IMR-90 (cell line): ENCODE measurements at regions not wholly inside any gene's neighbourhood (a gene's known extent, or its start where the extent isn't known, plus 50 kb on each side); places are given as distances from the start of the nearest gene placed in this dataset.

Experiments used
- ATAC-seq: fragments of 200-7000 bp; cut with Tn5 transposase; 2 replicates; pipeline ENCODE4 v1.9.1; 2020; ENCODE audit warnings: low read depth, mild to moderate bottlenecking, moderate library complexity
- BruUV-seq: library from RNA; stranded (reverse); fragments of 400-500 nt; replicated peaks from 2 replicates; lab custom pipeline; 2021; lab: Mats Ljungman, UMichigan
- CTCF ChIA-PET: fragments of 300-600 bp; formaldehyde crosslinking; extraction: SDS; loops from one replicate; lab custom pipeline; 2021; ENCODE audit warnings: antibody characterized with exemption; lab: Yijun Ruan, JAX
- POLR2A ChIA-PET: fragments of 300-600 bp; sonication (Branson Sonifier 250); formaldehyde crosslinking; loops from one replicate; lab custom pipeline; 2022; ENCODE audit warnings: antibody characterized with exemption; ENCODE audit not compliant: unreplicated experiment; lab: Charles Lee
- DNase-seq: peaks from one replicate; pipeline ENCODE4 v3.0.0; 2013
- H2AFZ ChIP-seq: replicated peaks from 2 replicates; pipeline ENCODE3; 2013; ENCODE audit warnings: low read length, mild to moderate bottlenecking; ENCODE audit not compliant: poor library complexity
- H2AK5ac ChIP-seq: 2 replicates; pipeline ENCODE4 v1.6.1; 2013; ENCODE audit warnings: low read depth, low read length, inconsistent platforms
- H2AK9ac ChIP-seq: replicated peaks from 2 replicates; pipeline ENCODE3; 2013; ENCODE audit warnings: mild to moderate bottlenecking, low read depth, low read length, moderate library complexity; ENCODE audit not compliant: poor library complexity
- H2BK120ac ChIP-seq: 2 replicates; pipeline ENCODE4 v1.6.1; 2013; ENCODE audit warnings: low read depth, low read length, inconsistent platforms
- H2BK15ac ChIP-seq: 3 replicates; pipeline ENCODE4 v1.6.1; 2013; ENCODE audit warnings: low read depth, low read length, inconsistent platforms
- H2BK20ac ChIP-seq: 2 replicates; pipeline ENCODE4 v1.6.1; 2013; ENCODE audit warnings: low read depth, mild to moderate bottlenecking, inconsistent platforms, low read length, moderate library complexity
- H2BK5ac ChIP-seq: 2 replicates; pipeline ENCODE4 v1.6.1; 2013; ENCODE audit warnings: mild to moderate bottlenecking, low read depth, low read length, inconsistent platforms; ENCODE audit not compliant: poor library complexity, severe bottlenecking
- H3K14ac ChIP-seq: replicated peaks from 2 replicates; pipeline ENCODE4 v1.6.1; 2013; ENCODE audit warnings: low read depth, low read length, inconsistent platforms
- H3K18ac ChIP-seq: 2 replicates; pipeline ENCODE4 v1.6.1; 2013; ENCODE audit warnings: low read depth, low read length, control low read depth
- H3K23ac ChIP-seq: 2 replicates; pipeline ENCODE4 v1.6.1; 2013; ENCODE audit warnings: low read depth, low read length, inconsistent platforms
- H3K27ac ChIP-seq: 2 replicates; pipeline ENCODE4 v1.5.1; 2013; ENCODE audit warnings: mild to moderate bottlenecking, control low read depth, low read length; ENCODE audit not compliant: insufficient read depth
- H3K27me3 ChIP-seq: 2 replicates; pipeline ENCODE4 v1.6.1; 2013; ENCODE audit warnings: low read length; ENCODE audit not compliant: control insufficient read depth, insufficient read depth
- H3K36me3 ChIP-seq: 2 replicates; pipeline ENCODE4 v1.6.1; 2013; ENCODE audit warnings: low read length, mixed read lengths; ENCODE audit not compliant: control insufficient read depth, insufficient read depth
- H3K4ac ChIP-seq: 2 replicates; pipeline ENCODE4 v1.6.1; 2013; ENCODE audit warnings: low read depth, low read length, inconsistent platforms
- H3K4me1 ChIP-seq: 2 replicates; pipeline ENCODE4 v1.6.1; 2013; ENCODE audit warnings: low read length, mixed read lengths; ENCODE audit not compliant: control insufficient read depth, insufficient read depth
- H3K4me2 ChIP-seq: 2 replicates; pipeline ENCODE4 v1.6.1; 2013; ENCODE audit warnings: low read depth, mild to moderate bottlenecking, control low read depth, low read length, moderate library complexity
- H3K4me3 ChIP-seq: 2 replicates; pipeline ENCODE4 v1.5.1; 2013; ENCODE audit warnings: low read depth, mild to moderate bottlenecking, control low read depth, low read length, moderate library complexity; ENCODE audit not compliant: insufficient read depth
- H3K56ac ChIP-seq: 2 replicates; pipeline ENCODE4 v1.6.1; 2013; ENCODE audit warnings: low read length, inconsistent platforms; ENCODE audit not compliant: insufficient read depth; ENCODE audit errors: extremely low read depth
- H3K79me1 ChIP-seq, 2 experiments: 2 replicates each; pipeline ENCODE4 v1.6.1; 2013; ENCODE audit warnings: low read length in 2 of 2, inconsistent platforms in 1 of 2, low read depth in 1 of 2
- H3K9ac ChIP-seq: 2 replicates; pipeline ENCODE4 v1.6.1; 2013; ENCODE audit warnings: low read depth, low read length, control low read depth
- H3K9me1 ChIP-seq: 2 replicates; pipeline ENCODE4 v1.6.1; 2013; ENCODE audit warnings: low read length, inconsistent platforms; ENCODE audit not compliant: insufficient read depth
- H3K9me3 ChIP-seq: 2 replicates; pipeline ENCODE4 v1.6.1; 2013; ENCODE audit warnings: low read length; ENCODE audit not compliant: control insufficient read depth, insufficient read depth
- H4K20me1 ChIP-seq: 2 replicates; pipeline ENCODE4 v1.6.1; 2013; ENCODE audit warnings: low read length, inconsistent platforms; ENCODE audit not compliant: insufficient read depth
- H4K5ac ChIP-seq: 2 replicates; pipeline ENCODE4 v1.6.1; 2013; ENCODE audit warnings: mild to moderate bottlenecking, low read depth, low read length, control low read depth
- H4K8ac ChIP-seq, 2 experiments: 2 replicates each; pipeline ENCODE4 v1.6.1; 2013; ENCODE audit warnings: low read depth in 2 of 2, low read length in 2 of 2, control low read depth in 1 of 2, inconsistent platforms in 1 of 2
- H4K91ac ChIP-seq: 2 replicates; pipeline ENCODE4 v1.6.1; 2013; ENCODE audit warnings: low read depth, low read length, inconsistent platforms; ENCODE audit not compliant: insufficient read depth
- BHLHE40 ChIP-seq: fragments of 150-350 bp; IDR thresholded peaks from 2 replicates; pipeline ENCODE4 v1.6.1; 2016; ENCODE audit warnings: mild to moderate bottlenecking, low read depth, low read length
- CEBPB ChIP-seq: IDR thresholded peaks from 2 replicates; pipeline ENCODE4 v1.6.1; 2012; ENCODE audit warnings: low read depth, low read length, improper control_type of control experiment
- CHD1 ChIP-seq: IDR thresholded peaks from 2 replicates; pipeline ENCODE4 v1.6.1; 2012; ENCODE audit warnings: low read depth, low read length, improper control_type of control experiment
- ELK1 ChIP-seq: fragments of 150-350 bp; IDR thresholded peaks from 2 replicates; pipeline ENCODE4 v1.6.1; 2016; ENCODE audit warnings: low read depth, mild to moderate bottlenecking, low read length, moderate library complexity, borderline replicate concordance
- FOS ChIP-seq: fragments of 150-350 bp; IDR thresholded peaks from 2 replicates; pipeline ENCODE4 v1.6.1; 2016; ENCODE audit warnings: low read depth, low read length
- MAFK ChIP-seq: IDR thresholded peaks from 2 replicates; pipeline ENCODE4 v1.6.1; 2012; ENCODE audit warnings: low read depth, low read length, improper control_type of control experiment
- MAZ ChIP-seq: IDR thresholded peaks from 2 replicates; pipeline ENCODE4 v1.6.1; 2012; ENCODE audit warnings: low read depth, mild to moderate bottlenecking, low read length, improper control_type of control experiment, moderate library complexity, borderline replicate concordance
- MXI1 ChIP-seq: IDR thresholded peaks from 2 replicates; pipeline ENCODE4 v1.6.1; 2012; ENCODE audit warnings: low read depth, mild to moderate bottlenecking, low read length, moderate library complexity, borderline replicate concordance
- NFE2L2 ChIP-seq: fragments of 150-350 bp; IDR thresholded peaks from 2 replicates; pipeline ENCODE4 v1.6.1; 2016; ENCODE audit warnings: low read depth, mild to moderate bottlenecking, low read length
- POLR2A ChIP-seq: IDR thresholded peaks from 2 replicates; pipeline ENCODE4 v1.6.1; 2012; ENCODE audit warnings: mild to moderate bottlenecking, low read depth, low read length
- RAD21 ChIP-seq: IDR thresholded peaks from 2 replicates; pipeline ENCODE4 v1.6.1; 2012; ENCODE audit warnings: low read length, improper control_type of control experiment
- RCOR1 ChIP-seq: IDR thresholded peaks from 2 replicates; pipeline ENCODE4 v1.6.1; 2012; ENCODE audit warnings: mild to moderate bottlenecking, low read length, improper control_type of control experiment; ENCODE audit not compliant: insufficient replicate concordance
- RFX5 ChIP-seq: IDR thresholded peaks from 2 replicates; pipeline ENCODE4 v1.8.0; 2012; ENCODE audit warnings: low read depth, mild to moderate bottlenecking, low read length, moderate library complexity
- SMC3 ChIP-seq: fragments of 150-350 bp; IDR thresholded peaks from 2 replicates; pipeline ENCODE4 v1.6.1; 2016; ENCODE audit warnings: low read depth, mild to moderate bottlenecking, antibody characterized with exemption, low read length, moderate library complexity
- USF2 ChIP-seq: fragments of 150-350 bp; IDR thresholded peaks from 2 replicates; pipeline ENCODE4 v1.6.1; 2017; ENCODE audit warnings: mild to moderate bottlenecking, antibody characterized with exemption, low read length, low read depth
- WGBS, 2 experiments: methylation state at CpG; one replicate each; pipeline versions ENCODE4 v1.1.5 to v1.1.7; 2013; ENCODE audit warnings: missing lambda C conversion rate in 2 of 2; ENCODE audit not compliant: insufficient read length in 1 of 2; ENCODE audit errors: extremely low coverage in 2 of 2; 5-methylcytosine and 5-hydroxymethylcytosine counted together
- dilution Hi-C: fragments of 300-500 bp; cut with HindIII; formaldehyde crosslinking; loops from one replicate; pipeline ENCODE4 v1.14.3; 2018; ENCODE audit warnings: low sequenced_read_pairs; ENCODE audit not compliant: unreplicated experiment
- in situ Hi-C: fragments of 300-500 bp; cut with MboI; formaldehyde crosslinking; loops from 3 replicates; pipeline ENCODE4 v1.14.3; 2019; ENCODE audit warnings: low sequenced_read_pairs, inconsistent platforms, mixed read lengths
- intact Hi-C: fragments of 100-400 bp; cut with micrococcal nuclease; formaldehyde crosslinking; loops from 2 replicates; pipeline ENCODE4 v1.10.0; 2022

GRCh38 chr5:2489306-2489705, 262.2 kb downstream of the IRX2 start:
- Histone ChIP-seq H3K9ac (no peak overlapping the region), H3K4me3 (no peak overlapping the region), H2BK15ac (no peak overlapping the region), H4K91ac (no peak overlapping the region), H3K9me1 (no peaks in the 10 kb centered on the region), H3K4me2 (no peak overlapping the region), H2AK9ac (no peak overlapping the region), H3K27ac (no peak overlapping the region), H3K23ac (no peak overlapping the region), H4K5ac (no peak overlapping the region), H2BK5ac (no peak overlapping the region), H2BK20ac (no peak overlapping the region), H3K14ac (no peak overlapping the region), H3K4ac (no peak overlapping the region), H4K20me1 (no peaks in the 10 kb centered on the region), H4K8ac (no peak overlapping the region), H3K79me1 (no peaks in the 10 kb centered on the region), H3K4me1 (no peaks in the 10 kb centered on the region), H3K36me3 (no peaks in the 10 kb centered on the region), H3K56ac (no peak overlapping the region), H3K9me3 (peaks cover 27% of the 10 kb centered on the region), H2BK120ac (no peak overlapping the region), H2AK5ac (no peak overlapping the region), H3K18ac (no peak overlapping the region), H2AFZ (no peak overlapping the region), H3K27me3 (no peaks in the 10 kb centered on the region)
- in situ Hi-C loops, result no loop called here
- TF ChIP-seq MAFK (no peak), NFE2L2 (no peak), CHD1 (no peak), CEBPB (no peak), FOS (no peak), MXI1 (no peak), POLR2A (no peak), RAD21 (no peak), SMC3 (no peak), RCOR1 (no peak), USF2 (no peak), BHLHE40 (no peak), RFX5 (no peak), MAZ (no peak), ELK1 (no peak)
- ATAC-seq, result no peak
- ChIA-PET CTCF (no interaction called here), POLR2A (no interaction called here)
- DNase-seq, result no peak
- intact Hi-C loops, result no loop called here
- dilution Hi-C loops, result no loop called here
- WGBS, 2 experiments, result no CpG with 5 or more reads among the region's 10 CpGs
- no TSS peak for BruUV-seq
